AG09319 (cell line): ENCODE measurements at regions not wholly inside any gene's neighbourhood (a gene's known extent, or its start where the extent isn't known, plus 50 kb on each side); places are given as distances from the start of the nearest gene placed in this dataset.

Source experiments
- DNase-seq: peaks from one replicate; pipeline ENCODE4 v3.0.0-alpha.2; 2010; ENCODE audit warnings: low read depth; ENCODE audit errors: extremely low read depth
- CTCF ChIP-seq: IDR thresholded peaks from 2 replicates; pipeline ENCODE4 v1.5.1; 2011; ENCODE audit warnings: low read depth, mild to moderate bottlenecking, inconsistent platforms, low read length, moderate library complexity

GRCh38 chr7:90081621-90082020 lies 72.6 kb upstream of the STEAP1 start:
- DNase-seq, result no peak
- no peak for TF ChIP-seq CTCF

- no peak for DNase-seq
Observed at GRCh38 chr7:90092506-90092905, 61.8 kb upstream of the STEAP1 start.

GRCh38 chr7:90094030-90094429 lies 60.2 kb upstream of the STEAP1 start:
- no peak for TF ChIP-seq CTCF
- no peak for DNase-seq

More at GRCh38 chr7:90092506-90092905, 61.8 kb upstream of the STEAP1 start:
- no peak for TF ChIP-seq CTCF
